WTC11 (cell line): ENCODE measurements at regions not wholly inside any gene's neighbourhood (a gene's known extent, or its start where the extent isn't known, plus 50 kb on each side); places are given as distances from the start of the nearest gene placed in this dataset.

Experiments
- CTCF ChIP-seq: fragments of 200-600 bp; IDR thresholded peaks from 2 replicates; pipeline ENCODE4 v1.8.0; 2022; ENCODE audit warnings: antibody characterized with exemption
- ETV6 ChIP-seq: sonication (generic); formaldehyde crosslinking; IDR thresholded peaks from 2 replicates; pipeline ENCODE4 v1.8.1; 2022; ENCODE audit warnings: mild to moderate bottlenecking, missing genetic modification reagents
- JUN ChIP-seq: sonication (generic); formaldehyde crosslinking; IDR thresholded peaks from 2 replicates; pipeline ENCODE4 v1.8.0; 2023; ENCODE audit warnings: mild to moderate bottlenecking, missing genetic modification reagents
- RELA ChIP-seq: sonication (generic); formaldehyde crosslinking; IDR thresholded peaks from 2 replicates; pipeline ENCODE4 v1.8.1; 2022; ENCODE audit warnings: missing genetic modification reagents, mild to moderate bottlenecking, borderline replicate concordance
- ZBTB43 ChIP-seq: sonication (generic); formaldehyde crosslinking; IDR thresholded peaks from 2 replicates; pipeline ENCODE4 v1.8.1; 2023; ENCODE audit warnings: mild to moderate bottlenecking, missing genetic modification reagents
- ZNF263 ChIP-seq: sonication (generic); formaldehyde crosslinking; IDR thresholded peaks from 2 replicates; pipeline ENCODE4 v1.8.1; 2022; ENCODE audit warnings: low read depth, mild to moderate bottlenecking, moderate library complexity, missing genetic modification reagents

GRCh38 chr6:40135491-40136072, 201.3 kb upstream of the MOCS1 start:
- TF ChIP-seq RELA (no peak), CTCF (no peak), JUN (CRISPR knock-in tag) (no peak), ZNF263 (no peak), ETV6 (CRISPR knock-in tag) (no peak), ZBTB43 (no peak)
